HUES48 (cell line): ENCODE measurements at regions not wholly inside any gene's neighbourhood (a gene's known extent, or its start where the extent isn't known, plus 50 kb on each side); places are given as distances from the start of the nearest gene placed in this dataset.
"Not testable (repeated sequence)": the region's sequence is repeated elsewhere in the genome, so short reads cannot be mapped to it uniquely, and the experiment has no call there.

Experiments used
- H3K27ac ChIP-seq: one replicate; pipeline ENCODE4 v1.7.0; 2013; ENCODE audit warnings: low read depth, low read length, inconsistent platforms
- H3K27me3 ChIP-seq: 2 replicates; pipeline ENCODE4 v1.6.1; 2013; ENCODE audit warnings: mild to moderate bottlenecking, low read length; ENCODE audit not compliant: control insufficient read depth, insufficient read depth
- H3K36me3 ChIP-seq: 2 replicates; pipeline ENCODE4 v1.6.1; 2013; ENCODE audit warnings: low read length; ENCODE audit not compliant: control insufficient read depth, insufficient read depth
- H3K4me1 ChIP-seq: 2 replicates; pipeline ENCODE4 v1.6.1; 2013; ENCODE audit warnings: mild to moderate bottlenecking, low read length; ENCODE audit not compliant: control insufficient read depth, insufficient read depth
- H3K4me3 ChIP-seq: 2 replicates; pipeline ENCODE4 v1.5.1; 2013; ENCODE audit warnings: mild to moderate bottlenecking, low read depth, low read length
- H3K9ac ChIP-seq: 2 replicates; pipeline ENCODE4 v1.6.1; 2013; ENCODE audit warnings: mild to moderate bottlenecking, low read depth, low read length, moderate library complexity
- H3K9me3 ChIP-seq: 2 replicates; pipeline ENCODE4 v1.6.1; 2013; ENCODE audit warnings: low read length; ENCODE audit not compliant: control insufficient read depth, insufficient read depth

DNA sequence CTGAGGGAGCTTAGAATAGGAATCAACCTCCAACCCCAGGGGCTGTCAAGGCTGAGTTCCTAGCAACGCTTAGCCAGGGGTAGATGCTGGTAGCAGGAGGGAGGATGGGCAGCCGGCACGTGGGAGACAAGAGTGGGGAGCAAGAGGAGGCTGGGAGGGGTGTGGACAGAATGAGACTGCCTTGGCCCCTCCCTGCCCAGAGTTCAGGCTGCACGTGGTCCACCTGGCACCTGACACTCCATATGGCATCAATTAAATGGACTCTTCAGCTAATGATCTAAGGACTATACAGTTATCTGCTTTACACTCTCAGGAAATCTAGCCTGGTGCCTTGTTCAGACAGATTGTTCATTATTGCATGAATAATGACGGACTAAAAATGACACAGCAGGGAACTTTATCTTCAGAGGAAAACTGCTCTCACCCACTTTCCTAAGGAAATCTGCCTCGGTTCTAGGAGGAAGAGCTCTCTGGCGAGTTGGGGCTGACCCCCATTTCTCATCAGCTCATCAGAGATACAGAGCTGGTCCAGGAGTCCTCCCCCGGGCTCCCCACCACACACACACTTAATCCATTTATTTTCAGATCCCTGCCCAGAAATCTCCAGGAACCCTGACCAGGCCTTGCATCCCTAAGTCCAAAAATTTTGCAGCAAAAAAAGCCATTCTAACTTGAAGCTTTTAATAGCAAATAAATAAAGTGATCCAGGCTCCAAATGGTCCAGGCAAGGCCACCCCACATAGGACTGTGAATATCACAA lies 102.1 kb upstream of the CDC42EP3 start:
- no peak overlapping the region for H3K4me3 ChIP-seq
- no peaks in the 10 kb centered on the region for H3K27me3 ChIP-seq
- no peaks in the 10 kb centered on the region; the same call in 1 of the 2 replicates for H3K9me3 ChIP-seq
- peaks cover 5% of the 10 kb centered on the region; the same call in 1 of the 2 replicates for H3K4me1 ChIP-seq
- no peak overlapping the region for H3K27ac ChIP-seq
- H3K9ac ChIP-seq, result no peak overlapping the region
- H3K36me3 ChIP-seq, result no peaks in the 10 kb centered on the region

GRCh38 chr2:37774171-37774944 lies 102.9 kb upstream of the CDC42EP3 start:
- not testable (repeated sequence) for H3K36me3 ChIP-seq, H3K4me3 ChIP-seq, H3K4me1 ChIP-seq, H3K27me3 ChIP-seq, H3K9ac ChIP-seq, H3K27ac ChIP-seq, H3K9me3 ChIP-seq

GRCh38 chr2:37774976-37775907 lies 103.8 kb upstream of the CDC42EP3 start:
- peak overlapping the region; percentile 69 for H3K27ac ChIP-seq
- no peaks in the 10 kb centered on the region; the same call in 1 of the 2 replicates for H3K9me3 ChIP-seq
- H3K36me3 ChIP-seq, result no peaks in the 10 kb centered on the region
- H3K9ac ChIP-seq, result no peak overlapping the region
- peaks cover 5% of the 10 kb centered on the region; the same call in 1 of the 2 replicates for H3K4me1 ChIP-seq
- H3K4me3 ChIP-seq, result no peak overlapping the region
- no peaks in the 10 kb centered on the region for H3K27me3 ChIP-seq

DNA sequence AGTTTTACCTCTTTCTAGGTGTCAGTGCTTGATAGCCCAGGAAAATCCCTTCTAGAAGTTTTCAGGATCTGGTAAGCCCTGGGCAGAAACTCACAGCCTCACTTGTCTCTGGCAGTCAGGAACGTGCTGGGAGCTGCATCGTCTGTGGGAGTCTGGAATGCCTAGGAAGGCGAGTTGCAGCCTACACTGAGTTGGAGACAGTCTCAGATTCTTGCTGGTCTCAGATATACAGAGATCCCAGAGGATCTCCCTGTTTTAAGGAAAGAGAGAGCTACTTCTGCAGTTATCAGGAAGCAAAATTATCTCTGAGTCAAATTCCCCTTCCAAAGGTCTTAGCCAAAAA lies 104.4 kb upstream of the CDC42EP3 start:
- Histone ChIP-seq H3K9ac (no peak overlapping the region), H3K27ac (peak overlapping the region; percentile 69), H3K27me3 (no peaks in the 10 kb centered on the region), H3K4me3 (no peak overlapping the region), H3K9me3 (no peaks in the 10 kb centered on the region; the same call in 1 of the 2 replicates), H3K4me1 (peaks cover 5% of the 10 kb centered on the region; the same call in 1 of the 2 replicates), H3K36me3 (no peaks in the 10 kb centered on the region)

GRCh38 chr2:37776487-37776886 lies 105.0 kb upstream of the CDC42EP3 start:
- H3K27ac ChIP-seq, result peak overlapping the region; percentile 69
- no peak overlapping the region for H3K4me3 ChIP-seq
- no peaks in the 10 kb centered on the region for H3K27me3 ChIP-seq
- H3K36me3 ChIP-seq, result no peaks in the 10 kb centered on the region
- no peaks in the 10 kb centered on the region; the same call in 1 of the 2 replicates for H3K9me3 ChIP-seq
- H3K9ac ChIP-seq, result no peak overlapping the region
- peaks cover 5% of the 10 kb centered on the region; the same call in 1 of the 2 replicates for H3K4me1 ChIP-seq

DNA sequence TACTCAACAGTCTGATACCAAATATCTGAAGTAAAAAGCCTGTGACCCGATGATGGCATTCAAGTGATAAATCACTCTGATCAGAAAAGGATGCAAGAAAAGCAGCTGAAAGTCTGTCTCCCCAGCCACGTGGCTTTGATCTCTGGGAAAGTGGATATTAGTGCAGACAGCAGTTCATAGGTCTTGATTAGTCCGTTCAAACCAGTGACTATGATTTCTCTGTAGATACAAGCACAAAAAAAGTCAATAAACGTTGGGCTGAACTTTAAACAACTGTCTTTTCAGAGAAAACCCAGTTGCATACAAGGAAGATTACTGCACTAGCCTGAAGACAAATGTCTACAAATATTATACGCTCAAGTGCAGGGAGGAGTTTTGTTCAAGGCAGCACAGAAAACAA lies 107.7 kb upstream of the CDC42EP3 start:
- H3K4me3 ChIP-seq, result no peak overlapping the region
- no peaks in the 10 kb centered on the region for H3K36me3 ChIP-seq
- H3K4me1 ChIP-seq, result peaks cover 5% of the 10 kb centered on the region; the same call in 1 of the 2 replicates
- no peaks in the 10 kb centered on the region for H3K27me3 ChIP-seq
- H3K9ac ChIP-seq, result no peak overlapping the region
- no peak overlapping the region for H3K27ac ChIP-seq
- H3K9me3 ChIP-seq, result no peaks in the 10 kb centered on the region; the same call in 1 of the 2 replicates

GRCh38 chr2:37779611-37780386 lies 108.4 kb upstream of the CDC42EP3 start:
- Histone ChIP-seq H3K9ac (no peak overlapping the region), H3K9me3 (no peaks in the 10 kb centered on the region), H3K4me3 (no peak overlapping the region), H3K36me3 (no peaks in the 10 kb centered on the region), H3K27ac (no peak overlapping the region), H3K4me1 (peaks cover 5% of the 10 kb centered on the region; the same call in 1 of the 2 replicates), H3K27me3 (no peaks in the 10 kb centered on the region)

DNA sequence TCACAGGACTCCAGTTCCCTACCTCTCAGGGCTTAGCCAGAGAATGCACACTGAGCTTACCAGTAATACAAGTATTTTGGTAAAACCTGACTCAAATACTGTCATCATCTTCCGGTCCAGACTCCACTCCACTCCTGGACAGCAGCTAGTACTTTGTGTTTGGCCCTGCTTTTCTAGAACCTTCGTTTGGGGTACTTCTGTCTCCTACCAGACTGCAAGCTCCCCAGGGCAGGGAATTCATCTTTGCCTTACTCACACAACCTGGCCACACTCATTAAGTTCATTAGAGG lies 108.9 kb upstream of the CDC42EP3 start:
- no peak overlapping the region for H3K4me3 ChIP-seq
- H3K27ac ChIP-seq, result no peak overlapping the region
- H3K9ac ChIP-seq, result no peak overlapping the region
- no peaks in the 10 kb centered on the region for H3K27me3 ChIP-seq
- H3K9me3 ChIP-seq, result no peaks in the 10 kb centered on the region
- peaks cover 5% of the 10 kb centered on the region; the same call in 1 of the 2 replicates for H3K4me1 ChIP-seq
- H3K36me3 ChIP-seq, result no peaks in the 10 kb centered on the region

- no peak overlapping the region for H3K27ac ChIP-seq
- H3K9ac ChIP-seq, result no peak overlapping the region
- no peaks in the 10 kb centered on the region for H3K27me3 ChIP-seq
- H3K36me3 ChIP-seq, result no peaks in the 10 kb centered on the region
- no peak overlapping the region for H3K4me3 ChIP-seq
- H3K9me3 ChIP-seq, result no peaks in the 10 kb centered on the region
- peaks cover 3% of the 10 kb centered on the region; the same call in 1 of the 2 replicates for H3K4me1 ChIP-seq
Observed at GRCh38 chr2:37781028-37781427, 109.6 kb upstream of the CDC42EP3 start.

GRCh38 chr2:37782155-37782673 lies 110.8 kb upstream of the CDC42EP3 start:
- Histone ChIP-seq H3K36me3 (no peaks in the 10 kb centered on the region), H3K9ac (no peak overlapping the region), H3K27me3 (no peaks in the 10 kb centered on the region), H3K4me1 (no peaks in the 10 kb centered on the region), H3K27ac (no peak overlapping the region), H3K4me3 (no peak overlapping the region), H3K9me3 (peaks cover 3% of the 10 kb centered on the region; the same call in 1 of the 2 replicates)
